ENCODE measurements at regions not wholly inside any gene's neighbourhood (a gene's known extent, or its start where the extent isn't known, plus 50 kb on each side); places are given as distances from the start of the nearest gene placed in this dataset.

GRCh38 chr5:164610374-164610773 is 1105.0 kb downstream of the MAT2B start:
- H3K4me1 ChIP-seq (ENCODE audit: control insufficient read depth in 1 of 2, insufficient read depth in 2 of 2, low read length in 2 of 2): no peaks in the 10 kb centered on the region
- H3K27ac ChIP-seq (ENCODE audit: low read length): no peak overlapping the region
- no peaks in the 10 kb centered on the region for H3K27me3 ChIP-seq (ENCODE audit: low read depth, low read length)
- no peaks in the 10 kb centered on the region for H3K36me3 ChIP-seq (ENCODE audit: control insufficient read depth in 1 of 2, insufficient read depth in 2 of 2, low read length in 2 of 2)
- H3K4me3 ChIP-seq (ENCODE audit: low read depth in 1 of 2, low read length in 2 of 2): no peak overlapping the region
- no peaks in the 10 kb centered on the region for H3K9me3 ChIP-seq (ENCODE audit: control insufficient read depth in 1 of 2, low read length in 2 of 2)

- no peak overlapping the region for H3K27ac ChIP-seq (ENCODE audit: low read length)
- H3K4me3 ChIP-seq (ENCODE audit: low read depth in 1 of 2, low read length in 2 of 2): no peak overlapping the region
- no peaks in the 10 kb centered on the region for H3K4me1 ChIP-seq (ENCODE audit: control insufficient read depth in 1 of 2, insufficient read depth in 2 of 2, low read length in 2 of 2)
- H3K36me3 ChIP-seq (ENCODE audit: control insufficient read depth in 1 of 2, insufficient read depth in 2 of 2, low read length in 2 of 2): no peaks in the 10 kb centered on the region
- no peaks in the 10 kb centered on the region for H3K27me3 ChIP-seq (ENCODE audit: low read depth, low read length)
- H3K9me3 ChIP-seq (ENCODE audit: control insufficient read depth in 1 of 2, low read length in 2 of 2): no peaks in the 10 kb centered on the region
These were observed 1109.3 kb downstream of the MAT2B start for GRCh38 chr5:164614707-164615106.

GRCh38 chr5:164617290-164617689 is 1111.9 kb downstream of the MAT2B start:
- no peak overlapping the region for H3K4me3 ChIP-seq (ENCODE audit: low read depth in 1 of 2, low read length in 2 of 2)
- H3K4me1 ChIP-seq (ENCODE audit: control insufficient read depth in 1 of 2, insufficient read depth in 2 of 2, low read length in 2 of 2): no peaks in the 10 kb centered on the region
- no peaks in the 10 kb centered on the region for H3K9me3 ChIP-seq (ENCODE audit: control insufficient read depth in 1 of 2, low read length in 2 of 2)
- no peaks in the 10 kb centered on the region for H3K36me3 ChIP-seq (ENCODE audit: control insufficient read depth in 1 of 2, insufficient read depth in 2 of 2, low read length in 2 of 2)
- H3K27ac ChIP-seq (ENCODE audit: low read length): no peak overlapping the region
- H3K27me3 ChIP-seq (ENCODE audit: low read depth, low read length): no peaks in the 10 kb centered on the region

GRCh38 chr5:164627021-164627420 is 1121.6 kb downstream of the MAT2B start:
- no peak overlapping the region for H3K4me3 ChIP-seq (ENCODE audit: low read depth in 1 of 2, low read length in 2 of 2)
- no peaks in the 10 kb centered on the region for H3K27me3 ChIP-seq (ENCODE audit: low read depth, low read length)

GRCh38 chr5:164636456-164636855 is 1131.0 kb downstream of the MAT2B start:
- no peak overlapping the region for H3K4me3 ChIP-seq (ENCODE audit: low read depth in 1 of 2, low read length in 2 of 2)
- no peaks in the 10 kb centered on the region for H3K27me3 ChIP-seq (ENCODE audit: low read depth, low read length)
- no peaks in the 10 kb centered on the region for H3K36me3 ChIP-seq (ENCODE audit: control insufficient read depth in 1 of 2, insufficient read depth in 2 of 2, low read length in 2 of 2)
- no peak overlapping the region for H3K27ac ChIP-seq (ENCODE audit: low read length)
- no peaks in the 10 kb centered on the region for H3K4me1 ChIP-seq (ENCODE audit: control insufficient read depth in 1 of 2, insufficient read depth in 2 of 2, low read length in 2 of 2)
- no peaks in the 10 kb centered on the region for H3K9me3 ChIP-seq (ENCODE audit: control insufficient read depth in 1 of 2, low read length in 2 of 2)

More at GRCh38 chr5:164627021-164627420, 1121.6 kb downstream of the MAT2B start:
- no peaks in the 10 kb centered on the region for H3K9me3 ChIP-seq (ENCODE audit: control insufficient read depth in 1 of 2, low read length in 2 of 2)
- H3K4me1 ChIP-seq (ENCODE audit: control insufficient read depth in 1 of 2, insufficient read depth in 2 of 2, low read length in 2 of 2): no peaks in the 10 kb centered on the region
- no peak overlapping the region for H3K27ac ChIP-seq (ENCODE audit: low read length)
- no peaks in the 10 kb centered on the region for H3K36me3 ChIP-seq (ENCODE audit: control insufficient read depth in 1 of 2, insufficient read depth in 2 of 2, low read length in 2 of 2)

- Histone ChIP-seq H3K9me3 (ENCODE audit: control insufficient read depth in 1 of 2, low read length in 2 of 2) (no peaks in the 10 kb centered on the region), H3K27ac (ENCODE audit: low read length) (no peak overlapping the region), H3K4me1 (ENCODE audit: control insufficient read depth in 1 of 2, insufficient read depth in 2 of 2, low read length in 2 of 2) (no peaks in the 10 kb centered on the region), H3K4me3 (ENCODE audit: low read depth in 1 of 2, low read length in 2 of 2) (no peak overlapping the region), H3K27me3 (ENCODE audit: low read depth, low read length) (no peaks in the 10 kb centered on the region), H3K36me3 (ENCODE audit: control insufficient read depth in 1 of 2, insufficient read depth in 2 of 2, low read length in 2 of 2) (no peaks in the 10 kb centered on the region)
These were observed 1132.6 kb downstream of the MAT2B start for GRCh38 chr5:164637931-164638521.

GRCh38 chr5:164649266-164649665 is 1143.8 kb downstream of the MAT2B start:
- no peaks in the 10 kb centered on the region for H3K36me3 ChIP-seq (ENCODE audit: control insufficient read depth in 1 of 2, insufficient read depth in 2 of 2, low read length in 2 of 2)
- H3K27me3 ChIP-seq (ENCODE audit: low read depth, low read length): no peaks in the 10 kb centered on the region
- no peaks in the 10 kb centered on the region for H3K4me1 ChIP-seq (ENCODE audit: control insufficient read depth in 1 of 2, insufficient read depth in 2 of 2, low read length in 2 of 2)
- H3K27ac ChIP-seq (ENCODE audit: low read length): no peak overlapping the region
- H3K4me3 ChIP-seq (ENCODE audit: low read depth in 1 of 2, low read length in 2 of 2): no peak overlapping the region
- no peaks in the 10 kb centered on the region for H3K9me3 ChIP-seq (ENCODE audit: control insufficient read depth in 1 of 2, low read length in 2 of 2)

- H3K36me3 ChIP-seq (ENCODE audit: control insufficient read depth in 1 of 2, insufficient read depth in 2 of 2, low read length in 2 of 2): no peaks in the 10 kb centered on the region
These were observed 1145.0 kb downstream of the MAT2B start for GRCh38 chr5:164650427-164650826.

GRCh38 chr5:164651546-164652275 is 1146.3 kb downstream of the MAT2B start:
- Histone ChIP-seq H3K36me3 (ENCODE audit: control insufficient read depth in 1 of 2, insufficient read depth in 2 of 2, low read length in 2 of 2) (no peaks in the 10 kb centered on the region), H3K27me3 (ENCODE audit: low read depth, low read length) (no peaks in the 10 kb centered on the region), H3K9me3 (ENCODE audit: control insufficient read depth in 1 of 2, low read length in 2 of 2) (no peaks in the 10 kb centered on the region), H3K4me1 (ENCODE audit: control insufficient read depth in 1 of 2, insufficient read depth in 2 of 2, low read length in 2 of 2) (no peaks in the 10 kb centered on the region), H3K4me3 (ENCODE audit: low read depth in 1 of 2, low read length in 2 of 2) (no peak overlapping the region), H3K27ac (ENCODE audit: low read length) (no peak overlapping the region)

More at GRCh38 chr5:164650427-164650826, 1145.0 kb downstream of the MAT2B start:
- Histone ChIP-seq H3K9me3 (ENCODE audit: control insufficient read depth in 1 of 2, low read length in 2 of 2) (no peaks in the 10 kb centered on the region), H3K4me3 (ENCODE audit: low read depth in 1 of 2, low read length in 2 of 2) (no peak overlapping the region), H3K4me1 (ENCODE audit: control insufficient read depth in 1 of 2, insufficient read depth in 2 of 2, low read length in 2 of 2) (no peaks in the 10 kb centered on the region), H3K27me3 (ENCODE audit: low read depth, low read length) (no peaks in the 10 kb centered on the region), H3K27ac (ENCODE audit: low read length) (no peak overlapping the region)

- no peak overlapping the region for H3K4me3 ChIP-seq (ENCODE audit: low read depth in 1 of 2, low read length in 2 of 2)
- H3K27ac ChIP-seq (ENCODE audit: low read length): no peak overlapping the region
- no peaks in the 10 kb centered on the region for H3K36me3 ChIP-seq (ENCODE audit: control insufficient read depth in 1 of 2, insufficient read depth in 2 of 2, low read length in 2 of 2)
- H3K9me3 ChIP-seq (ENCODE audit: control insufficient read depth in 1 of 2, low read length in 2 of 2): no peaks in the 10 kb centered on the region
- H3K27me3 ChIP-seq (ENCODE audit: low read depth, low read length): no peaks in the 10 kb centered on the region
- no peaks in the 10 kb centered on the region for H3K4me1 ChIP-seq (ENCODE audit: control insufficient read depth in 1 of 2, insufficient read depth in 2 of 2, low read length in 2 of 2)
These were observed 1146.8 kb downstream of the MAT2B start for GRCh38 chr5:164652276-164652660.

GRCh38 chr5:164663198-164663989 is 1158.0 kb downstream of the MAT2B start:
- Histone ChIP-seq H3K27me3 (ENCODE audit: low read depth, low read length) (no peaks in the 10 kb centered on the region), H3K27ac (ENCODE audit: low read length) (no peak overlapping the region), H3K9me3 (ENCODE audit: control insufficient read depth in 1 of 2, low read length in 2 of 2) (no peaks in the 10 kb centered on the region), H3K4me3 (ENCODE audit: low read depth in 1 of 2, low read length in 2 of 2) (no peak overlapping the region), H3K36me3 (ENCODE audit: control insufficient read depth in 1 of 2, insufficient read depth in 2 of 2, low read length in 2 of 2) (no peaks in the 10 kb centered on the region), H3K4me1 (ENCODE audit: control insufficient read depth in 1 of 2, insufficient read depth in 2 of 2, low read length in 2 of 2) (no peaks in the 10 kb centered on the region)

Measured in muscle layer of duodenum (tissue), 2 donors.